Glutamatergic neuron (in vitro differentiated cells): ENCODE measurements at regions not wholly inside any gene's neighbourhood (a gene's known extent, or its start where the extent isn't known, plus 50 kb on each side); places are given as distances from the start of the nearest gene placed in this dataset.

Experiments used
- DNase-seq: peaks from one replicate; pipeline ENCODE4 v3.0.0; 2022
- H3K27ac Mint-ChIP-seq: one replicate; pipeline ENCODE4 v1.8.0; 2020; ENCODE audit warnings: mild to moderate bottlenecking, mixed read lengths, inconsistent platforms; ENCODE audit not compliant: unreplicated experiment
- H3K27me3 Mint-ChIP-seq: one replicate; pipeline ENCODE4 v1.8.0; 2020; ENCODE audit warnings: mild to moderate bottlenecking, moderate library complexity, mixed read lengths, inconsistent platforms; ENCODE audit not compliant: unreplicated experiment
- H3K36me3 Mint-ChIP-seq: one replicate; pipeline ENCODE4 v1.8.0; 2020; ENCODE audit warnings: mild to moderate bottlenecking, mixed read lengths, inconsistent platforms; ENCODE audit not compliant: unreplicated experiment
- H3K4me1 Mint-ChIP-seq: one replicate; pipeline ENCODE4 v1.8.0; 2020; ENCODE audit warnings: mild to moderate bottlenecking, low read depth, mixed read lengths, inconsistent platforms; ENCODE audit not compliant: unreplicated experiment
- H3K4me3 Mint-ChIP-seq: one replicate; pipeline ENCODE4 v1.8.0; 2020; ENCODE audit warnings: mild to moderate bottlenecking, mixed read lengths, inconsistent platforms; ENCODE audit not compliant: unreplicated experiment
- H3K9me3 Mint-ChIP-seq: one replicate; pipeline ENCODE4 v1.8.0; 2020; ENCODE audit warnings: mild to moderate bottlenecking, moderate library complexity, mixed read lengths, inconsistent platforms; ENCODE audit not compliant: unreplicated experiment
- TF ChIP-seq, protein P1 (sequence below): fragments of 200-600 bp; sonication (generic); IDR thresholded peaks from one replicate; pipeline ENCODE4 v1.5.0; 2021; ENCODE audit not compliant: partially characterized antibody, unreplicated experiment

DNA sequence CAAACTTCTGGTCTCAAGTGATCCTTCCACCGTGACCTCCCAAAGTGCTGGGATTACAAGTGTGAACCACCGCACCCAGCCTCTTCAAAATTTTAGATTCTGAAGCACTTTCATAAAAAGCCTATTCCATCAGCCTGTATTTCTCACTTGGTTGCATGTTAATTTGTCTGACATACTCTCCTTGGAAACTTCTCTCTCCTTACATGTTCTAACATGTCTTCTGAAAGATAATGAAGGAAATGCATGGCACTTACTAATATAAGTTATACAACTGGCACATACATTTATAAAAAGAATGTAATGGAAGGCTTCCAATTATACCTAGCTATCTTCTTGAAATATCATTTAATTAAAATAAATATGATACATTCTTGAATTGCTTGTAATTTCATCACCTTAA, 597.5 kb downstream of the TBC1D32 start:
- Mint-ChIP-seq H3K4me1 (no peaks in the 10 kb centered on the region), H3K27ac (no peak overlapping the region), H3K27me3 (no peaks in the 10 kb centered on the region), H3K4me3 (no peak overlapping the region), H3K9me3 (no peaks in the 10 kb centered on the region), H3K36me3 (no peaks in the 10 kb centered on the region)
- no peak for DNase-seq
- TF ChIP-seq, protein P1, sequence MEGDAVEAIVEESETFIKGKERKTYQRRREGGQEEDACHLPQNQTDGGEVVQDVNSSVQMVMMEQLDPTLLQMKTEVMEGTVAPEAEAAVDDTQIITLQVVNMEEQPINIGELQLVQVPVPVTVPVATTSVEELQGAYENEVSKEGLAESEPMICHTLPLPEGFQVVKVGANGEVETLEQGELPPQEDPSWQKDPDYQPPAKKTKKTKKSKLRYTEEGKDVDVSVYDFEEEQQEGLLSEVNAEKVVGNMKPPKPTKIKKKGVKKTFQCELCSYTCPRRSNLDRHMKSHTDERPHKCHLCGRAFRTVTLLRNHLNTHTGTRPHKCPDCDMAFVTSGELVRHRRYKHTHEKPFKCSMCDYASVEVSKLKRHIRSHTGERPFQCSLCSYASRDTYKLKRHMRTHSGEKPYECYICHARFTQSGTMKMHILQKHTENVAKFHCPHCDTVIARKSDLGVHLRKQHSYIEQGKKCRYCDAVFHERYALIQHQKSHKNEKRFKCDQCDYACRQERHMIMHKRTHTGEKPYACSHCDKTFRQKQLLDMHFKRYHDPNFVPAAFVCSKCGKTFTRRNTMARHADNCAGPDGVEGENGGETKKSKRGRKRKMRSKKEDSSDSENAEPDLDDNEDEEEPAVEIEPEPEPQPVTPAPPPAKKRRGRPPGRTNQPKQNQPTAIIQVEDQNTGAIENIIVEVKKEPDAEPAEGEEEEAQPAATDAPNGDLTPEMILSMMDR: no peak

DNA sequence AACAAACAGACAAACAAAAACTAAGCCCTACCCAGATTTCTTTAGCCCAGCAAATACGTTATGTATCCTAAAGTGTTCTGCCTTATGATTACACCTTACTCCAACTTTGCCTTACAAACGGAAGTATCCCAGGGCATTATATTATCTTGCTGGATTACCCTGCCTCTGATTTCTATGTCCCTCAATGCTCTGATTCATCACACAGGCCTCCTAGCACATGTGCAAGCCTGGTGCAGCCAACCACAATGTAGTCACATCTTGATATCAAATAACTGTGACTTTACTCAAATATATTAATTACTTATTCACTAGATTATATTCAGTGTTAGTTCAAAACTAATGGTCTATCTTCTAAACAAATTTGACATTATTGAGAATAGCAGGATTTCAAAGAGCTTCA, 598.6 kb downstream of the TBC1D32 start:
- TF ChIP-seq, protein P1: no peak
- DNase-seq: no peak
- Mint-ChIP-seq H3K27ac (no peak overlapping the region), H3K9me3 (no peaks in the 10 kb centered on the region), H3K4me3 (no peak overlapping the region), H3K27me3 (no peaks in the 10 kb centered on the region), H3K36me3 (no peaks in the 10 kb centered on the region), H3K4me1 (no peaks in the 10 kb centered on the region)

DNA sequence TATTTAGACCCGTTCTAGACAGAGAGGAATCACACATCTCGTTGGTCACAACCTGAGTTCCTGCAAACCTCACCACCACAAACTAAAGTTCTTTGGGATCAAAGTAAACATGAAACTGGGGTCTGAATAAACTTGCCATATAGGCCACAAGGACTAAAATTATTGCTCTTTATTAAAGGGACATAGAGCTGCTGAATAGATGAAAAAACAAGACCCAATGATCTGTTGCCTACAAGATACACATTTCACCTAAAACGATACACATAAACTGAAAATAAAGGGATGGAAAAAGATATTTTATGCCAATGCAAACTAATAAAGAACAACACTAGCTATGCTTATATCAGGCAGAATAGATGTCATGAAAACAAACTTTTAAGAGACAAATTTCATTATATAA, 623.0 kb downstream of the TBC1D32 start:
- Mint-ChIP-seq H3K36me3 (no peaks in the 10 kb centered on the region), H3K27ac (no peak overlapping the region), H3K4me3 (no peak overlapping the region), H3K9me3 (peaks cover 1% of the 10 kb centered on the region), H3K27me3 (no peaks in the 10 kb centered on the region), H3K4me1 (no peaks in the 10 kb centered on the region)
- no peak for DNase-seq
- TF ChIP-seq, protein P1: no peak

DNA sequence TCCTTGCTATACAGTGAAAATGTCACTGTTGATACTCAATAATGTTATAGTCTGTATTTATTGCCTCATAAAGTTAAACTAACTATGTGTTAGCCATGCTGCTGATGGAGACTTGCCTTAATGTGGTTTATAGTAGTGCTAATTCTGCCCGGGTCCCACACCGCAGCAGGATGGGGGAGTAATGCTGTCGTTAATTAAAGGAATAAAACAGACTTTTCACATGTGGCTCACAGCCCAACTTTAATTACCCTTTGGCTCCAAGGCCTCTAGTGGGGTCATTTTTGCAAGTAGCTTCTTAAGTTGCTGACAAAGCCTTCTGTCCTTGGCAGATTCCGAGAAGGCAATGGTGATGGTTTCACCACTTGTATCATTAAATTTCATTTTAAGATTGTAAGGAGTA, 634.3 kb downstream of the TBC1D32 start:
- TF ChIP-seq, protein P1: no peak
- H3K27me3 Mint-ChIP-seq: no peaks in the 10 kb centered on the region
- no peak for DNase-seq
- no peaks in the 10 kb centered on the region for H3K36me3 Mint-ChIP-seq
- H3K9me3 Mint-ChIP-seq: no peaks in the 10 kb centered on the region
- no peak overlapping the region for H3K27ac Mint-ChIP-seq
- H3K4me1 Mint-ChIP-seq: no peaks in the 10 kb centered on the region
- H3K4me3 Mint-ChIP-seq: no peak overlapping the region

DNA sequence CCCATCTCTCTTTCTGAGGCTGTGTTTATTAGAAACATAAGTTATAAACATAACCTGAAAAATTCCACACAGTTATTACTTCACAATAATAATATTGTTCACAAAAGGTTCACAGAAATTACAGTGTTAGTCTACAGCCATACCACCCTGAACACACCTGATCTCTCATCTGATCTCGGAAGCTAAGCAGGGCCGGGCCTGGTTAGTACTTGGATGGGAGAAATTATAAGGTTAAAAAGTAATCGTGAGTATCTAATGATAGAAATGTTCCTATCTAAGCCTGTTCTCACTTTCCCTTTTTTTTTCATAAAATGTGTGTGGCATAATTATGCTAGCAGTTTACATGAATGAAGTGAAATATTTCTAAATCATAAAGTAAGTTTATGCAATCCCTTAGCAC, 647.8 kb downstream of the TBC1D32 start:
- Mint-ChIP-seq H3K4me3 (no peak overlapping the region), H3K27me3 (no peaks in the 10 kb centered on the region), H3K4me1 (no peaks in the 10 kb centered on the region), H3K27ac (no peak overlapping the region), H3K36me3 (no peaks in the 10 kb centered on the region), H3K9me3 (no peaks in the 10 kb centered on the region)
- TF ChIP-seq, protein P1: no peak
- DNase-seq: no peak
